HepG2 (cell line): ENCODE measurements at regions not wholly inside any gene's neighbourhood (a gene's known extent, or its start where the extent isn't known, plus 50 kb on each side); places are given as distances from the start of the nearest gene placed in this dataset.

Experiments
- ATAC-seq: fragments of 200-7000 bp; cut with Tn5 transposase; 3 replicates; pipeline ENCODE4 v1.9.1; 2020; ENCODE audit warnings: mild to moderate bottlenecking, moderate library complexity
- BruUV-seq: library from RNA; stranded (reverse); fragments of 400-500 nt; replicated peaks from 2 replicates; lab custom pipeline; 2021; lab: Mats Ljungman, UMichigan
- CTCF ChIA-PET: fragments of 300-600 bp; formaldehyde crosslinking; extraction: SDS; loops from one replicate; lab custom pipeline; 2021; ENCODE audit warnings: low total read pairs, inconsistent platforms, low intra/inter-chr PET ratio; lab: Yijun Ruan, JAX
- POLR2A ChIA-PET: fragments of 350-600 bp; sonication (Branson Sonifier 250); formaldehyde crosslinking; loops from one replicate; lab custom pipeline; 2020; ENCODE audit warnings: antibody characterized with exemption, inconsistent platforms; lab: Yijun Ruan, JAX
- DNase-seq: peaks from one replicate; pipeline ENCODE4 v3.0.0-alpha.2; 2015; ENCODE audit warnings: low spot score
- FAIRE-seq: peaks from 3 replicates; lab custom pipeline; 2011; peaks lifted over from hg19 to GRCh38; lab: Jason Lieb, UNC
- H2AFZ ChIP-seq: one replicate; pipeline ENCODE4 v1.6.1; 2011; ENCODE audit warnings: low read length, inconsistent platforms
- H3K27ac ChIP-seq: fragments of 300-600 bp; 3 replicates; pipeline ENCODE4 v1.8.0; 2011; ENCODE audit warnings: mixed run types, mild to moderate bottlenecking, mixed read lengths, low read length, inconsistent platforms; ENCODE audit not compliant: insufficient read depth; ENCODE audit errors: extremely low read length
- H3K27me3 ChIP-seq, 2 experiments: fragments of 200-600 bp in 1 of 2; 2 replicates in 1 of 2; 3 replicates in 1 of 2; pipeline versions ENCODE4 v1.6.0 to v1.8.0; 2011; ENCODE audit warnings: low read length in 2 of 2, mild to moderate bottlenecking in 2 of 2, moderate library complexity in 2 of 2, inconsistent platforms in 1 of 2; ENCODE audit not compliant: insufficient read depth in 2 of 2, control insufficient read depth in 1 of 2
- H3K36me3 ChIP-seq, 2 experiments: fragments of 200-600 bp in 1 of 2; replicated peaks in 1 of 2; 2 replicates in 1 of 2; 3 replicates in 1 of 2; pipeline versions ENCODE4 v1.5.1 to v1.8.0; 2011; ENCODE audit warnings: low read length in 2 of 2, inconsistent platforms in 1 of 2; ENCODE audit not compliant: insufficient read depth in 2 of 2, control insufficient read depth in 1 of 2
- H3K4me1 ChIP-seq: 2 replicates; pipeline ENCODE4 v1.5.1; 2012; ENCODE audit warnings: low read length, inconsistent platforms; ENCODE audit not compliant: insufficient read depth
- H3K4me2 ChIP-seq: 2 replicates; pipeline ENCODE4 v1.6.0; 2011; ENCODE audit warnings: low read depth, low read length, inconsistent platforms
- H3K4me3 ChIP-seq, 3 experiments: fragments of 200-600 bp in 1 of 3; sonication (generic), shearing (Covaris generic) in 1 of 3; replicated peaks in 1 of 3; 2 replicates each; pipeline ENCODE4 v1.5.1; 2011 to 2016; ENCODE audit warnings: low read length in 3 of 3, inconsistent platforms in 2 of 3, low read depth in 2 of 3, mild to moderate bottlenecking in 2 of 3, control low read depth in 1 of 3, mixed read lengths in 1 of 3; ENCODE audit not compliant: insufficient read depth in 1 of 3
- H3K79me2 ChIP-seq: one replicate; pipeline ENCODE4 v1.6.1; 2011; ENCODE audit warnings: low read length, inconsistent platforms; ENCODE audit not compliant: insufficient read depth
- H3K9ac ChIP-seq: 2 replicates; pipeline ENCODE4 v1.6.0; 2011; ENCODE audit warnings: mild to moderate bottlenecking, low read depth, low read length, inconsistent platforms; ENCODE audit not compliant: insufficient read depth
- H3K9me3 ChIP-seq: 2 replicates; pipeline ENCODE4 v1.5.1; 2012; ENCODE audit warnings: mild to moderate bottlenecking, low read length
- H4K20me1 ChIP-seq: 2 replicates; pipeline ENCODE4 v1.6.0; 2011; ENCODE audit warnings: inconsistent platforms, mild to moderate bottlenecking, low read length, moderate library complexity; ENCODE audit not compliant: insufficient read depth
- JUND ChIP-seq: sonication (generic); formaldehyde crosslinking; IDR thresholded peaks from 2 replicates; pipeline ENCODE4 v1.8.0; 2022; ENCODE audit warnings: mild to moderate bottlenecking, missing genetic modification reagents
- MBD4 ChIP-seq: IDR thresholded peaks from 2 replicates; pipeline ENCODE4 v1.6.1; 2012; ENCODE audit warnings: low read length, inconsistent platforms, borderline replicate concordance
- ZEB1 ChIP-seq: IDR thresholded peaks from 2 replicates; pipeline ENCODE4 v1.6.1; 2012; ENCODE audit warnings: mild to moderate bottlenecking, low read depth, inconsistent platforms; ENCODE audit not compliant: insufficient replicate concordance
- ZKSCAN5 ChIP-seq: sonication (generic); formaldehyde crosslinking; IDR thresholded peaks from 2 replicates; pipeline ENCODE4 v1.5.1; 2020; ENCODE audit warnings: mild to moderate bottlenecking, missing genetic modification reagents
- ZNF296 ChIP-seq: sonication (generic); formaldehyde crosslinking; conservative IDR thresholded peaks from 2 replicates; pipeline ENCODE4 v1.5.0; 2020; ENCODE audit warnings: mild to moderate bottlenecking, missing genetic modification reagents
- ZNF619 ChIP-seq: sonication (generic); formaldehyde crosslinking; IDR thresholded peaks from 2 replicates; pipeline ENCODE4 v1.4.0; 2020; ENCODE audit warnings: mild to moderate bottlenecking, missing genetic modification reagents
- WGBS: methylation state at CpG from one replicate; pipeline ENCODE4 v1.1.6; 2017; ENCODE audit warnings: low lambda C conversion rate; 5-methylcytosine and 5-hydroxymethylcytosine counted together
- in situ Hi-C: cut with HindIII; loops from 2 replicates; pipeline ENCODE4 v1.10.0; 2017; ENCODE audit warnings: low pct_unique_long_range_greater_than_20kb; ENCODE audit not compliant: extremely low pct_ligation_motif_present
- intact Hi-C: fragments of 100-400 bp; cut with micrococcal nuclease; formaldehyde crosslinking; loops from one replicate; pipeline ENCODE4 v1.10.0; 2022; ENCODE audit not compliant: unreplicated experiment
- TF ChIP-seq, protein P1 (sequence below): sonication (generic); formaldehyde crosslinking; IDR thresholded peaks from 2 replicates; pipeline ENCODE4 v1.5.1; 2020; ENCODE audit warnings: mild to moderate bottlenecking, missing genetic modification reagents
- TF ChIP-seq, protein P2 (sequence below): sonication (generic); formaldehyde crosslinking; IDR thresholded peaks from 2 replicates; pipeline ENCODE4 v1.4.0; 2020; ENCODE audit warnings: mild to moderate bottlenecking, missing genetic modification reagents
- TF ChIP-seq, protein P3 (sequence below): fragments of 450-650 bp; IDR thresholded peaks from 2 replicates; pipeline ENCODE4 v1.6.1; 2016

DNA sequence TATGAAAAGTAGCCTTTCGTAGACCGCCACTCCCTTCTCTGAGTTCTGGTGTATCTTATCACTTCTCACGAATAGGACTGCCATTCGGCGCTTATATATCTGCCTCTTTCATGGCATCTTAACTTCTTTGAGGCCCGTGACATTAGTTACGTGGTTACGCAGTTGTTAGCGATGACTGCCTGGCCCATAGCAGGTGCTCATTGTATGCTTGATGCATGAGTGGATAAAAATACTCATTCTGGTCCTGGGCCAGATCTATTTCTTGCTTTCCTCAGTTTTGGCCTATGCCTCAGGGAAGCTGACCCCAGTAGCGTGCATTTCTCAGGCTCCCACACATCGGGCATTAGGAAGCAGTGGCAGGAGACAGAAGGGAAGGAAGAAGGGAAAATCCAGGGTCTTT is 60.7 kb upstream of the PITX2 start:
- no peaks in the 10 kb centered on the region for H4K20me1 ChIP-seq
- DNase-seq (no peak), ATAC-seq (no peak), FAIRE-seq (no peak)
- H3K9me3 ChIP-seq, result no peaks in the 10 kb centered on the region
- POLR2A ChIA-PET, result no interaction called here
- H3K79me2 ChIP-seq, result no peaks in the 10 kb centered on the region
- H3K4me3 ChIP-seq, result no peak overlapping the region
- intact Hi-C loops (no loop called here), in situ Hi-C loops (no loop called here)
- no peaks in the 10 kb centered on the region for H3K4me1 ChIP-seq
- WGBS, result 39% methylated on average over 11 of the region's 11 CpGs
- no peak overlapping the region for H3K4me2 ChIP-seq
- no peaks in the 10 kb centered on the region for H3K27me3 ChIP-seq
- H3K36me3 ChIP-seq, result no peaks in the 10 kb centered on the region
- TF ChIP-seq ZNF296 (CRISPR knock-in tag), result no peak
- no peak for TF ChIP-seq ZEB1
- no peak for TF ChIP-seq ZNF619 (CRISPR knock-in tag)
- TF ChIP-seq MBD4, result no peak
- TF ChIP-seq, protein P1, sequence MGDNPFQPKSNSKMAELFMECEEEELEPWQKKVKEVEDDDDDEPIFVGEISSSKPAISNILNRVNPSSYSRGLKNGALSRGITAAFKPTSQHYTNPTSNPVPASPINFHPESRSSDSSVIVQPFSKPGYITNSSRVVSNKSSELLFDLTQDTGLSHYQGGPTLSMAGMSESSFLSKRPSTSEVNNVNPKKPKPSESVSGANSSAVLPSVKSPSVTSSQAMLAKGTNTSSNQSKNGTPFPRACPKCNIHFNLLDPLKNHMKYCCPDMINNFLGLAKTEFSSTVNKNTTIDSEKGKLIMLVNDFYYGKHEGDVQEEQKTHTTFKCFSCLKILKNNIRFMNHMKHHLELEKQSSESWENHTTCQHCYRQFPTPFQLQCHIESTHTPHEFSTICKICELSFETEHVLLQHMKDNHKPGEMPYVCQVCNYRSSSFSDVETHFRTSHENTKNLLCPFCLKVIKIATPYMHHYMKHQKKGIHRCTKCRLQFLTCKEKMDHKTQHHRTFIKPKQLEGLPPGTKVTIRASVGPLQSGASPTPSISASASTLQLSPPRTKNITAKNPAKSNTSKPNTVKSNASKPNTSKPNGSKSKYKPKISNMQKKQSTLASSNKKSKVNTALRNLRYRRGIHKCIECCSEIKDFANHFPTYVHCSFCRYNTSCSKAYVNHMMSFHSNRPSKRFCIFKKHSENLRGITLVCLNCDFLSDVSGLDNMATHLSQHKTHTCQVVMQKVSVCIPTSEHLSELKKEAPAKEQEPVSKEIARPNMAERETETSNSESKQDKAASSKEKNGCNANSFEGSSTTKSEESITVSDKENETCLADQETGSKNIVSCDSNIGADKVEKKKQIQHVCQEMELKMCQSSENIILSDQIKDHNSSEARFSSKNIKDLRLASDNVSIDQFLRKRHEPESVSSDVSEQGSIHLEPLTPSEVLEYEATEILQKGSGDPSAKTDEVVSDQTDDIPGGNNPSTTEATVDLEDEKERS, result no peak
- TF ChIP-seq JUND (CRISPR knock-in tag), result no peak
- TF ChIP-seq, protein P2, sequence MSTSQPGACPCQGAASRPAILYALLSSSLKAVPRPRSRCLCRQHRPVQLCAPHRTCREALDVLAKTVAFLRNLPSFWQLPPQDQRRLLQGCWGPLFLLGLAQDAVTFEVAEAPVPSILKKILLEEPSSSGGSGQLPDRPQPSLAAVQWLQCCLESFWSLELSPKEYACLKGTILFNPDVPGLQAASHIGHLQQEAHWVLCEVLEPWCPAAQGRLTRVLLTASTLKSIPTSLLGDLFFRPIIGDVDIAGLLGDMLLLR (CRISPR knock-in tag), result no peak
- TF ChIP-seq, protein P3, sequence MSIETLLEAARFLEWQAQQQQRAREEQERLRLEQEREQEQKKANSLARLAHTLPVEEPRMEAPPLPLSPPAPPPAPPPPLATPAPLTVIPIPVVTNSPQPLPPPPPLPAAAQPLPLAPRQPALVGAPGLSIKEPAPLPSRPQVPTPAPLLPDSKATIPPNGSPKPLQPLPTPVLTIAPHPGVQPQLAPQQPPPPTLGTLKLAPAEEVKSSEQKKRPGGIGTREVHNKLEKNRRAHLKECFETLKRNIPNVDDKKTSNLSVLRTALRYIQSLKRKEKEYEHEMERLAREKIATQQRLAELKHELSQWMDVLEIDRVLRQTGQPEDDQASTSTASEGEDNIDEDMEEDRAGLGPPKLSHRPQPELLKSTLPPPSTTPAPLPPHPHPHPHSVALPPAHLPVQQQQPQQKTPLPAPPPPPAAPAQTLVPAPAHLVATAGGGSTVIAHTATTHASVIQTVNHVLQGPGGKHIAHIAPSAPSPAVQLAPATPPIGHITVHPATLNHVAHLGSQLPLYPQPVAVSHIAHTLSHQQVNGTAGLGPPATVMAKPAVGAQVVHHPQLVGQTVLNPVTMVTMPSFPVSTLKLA, result no peak
- TF ChIP-seq ZKSCAN5 (CRISPR knock-in tag), result no peak
- BruUV-seq, result no TSS peak
- no peak overlapping the region for H3K27ac ChIP-seq
- H3K9ac ChIP-seq, result no peak overlapping the region
- no peak overlapping the region for H2AFZ ChIP-seq
- CTCF ChIA-PET, result no interaction called here
